ENCODE measurements at regions not wholly inside any gene's neighbourhood (a gene's known extent, or its start where the extent isn't known, plus 50 kb on each side); places are given as distances from the start of the nearest gene placed in this dataset.

GRCh38 chr3:65028024-65028423 is 340.2 kb upstream of the ADAMTS9 start:
- DNase-seq (ENCODE audit: extremely low spot score) = no peak
- ChIA-PET CTCF (no interaction called here), POLR2A (no interaction called here)
- TF ChIP-seq FOXK2 (IDR thresholded peaks at IDR 0.05) (no peak), L3MBTL2 (conservative IDR thresholded peaks at IDR 0.05) (no peak), BHLHE40 (IDR thresholded peaks at IDR 0.05; ENCODE audit: borderline replicate concordance) (no peak), PKNOX1 (IDR thresholded peaks at IDR 0.05) (no peak), ZNF384 (IDR thresholded peaks at IDR 0.05) (no peak), NFRKB (IDR thresholded peaks at IDR 0.05) (no peak), SUZ12 (IDR thresholded peaks at IDR 0.05) (no peak), ARNT (IDR thresholded peaks at IDR 0.05) (no peak), FOXM1 (IDR thresholded peaks at IDR 0.05; ENCODE audit: borderline replicate concordance) (no peak), LEF1 (IDR thresholded peaks at IDR 0.05; ENCODE audit: borderline replicate concordance) (no peak), TARDBP (IDR thresholded peaks at IDR 0.05) (no peak), HDGF (IDR thresholded peaks at IDR 0.05; ENCODE audit: borderline replicate concordance) (no peak), CTBP1 (IDR thresholded peaks at IDR 0.05; ENCODE audit: borderline replicate concordance) (no peak), SP1 (IDR thresholded peaks at IDR 0.05) (no peak), ELF4 (IDR thresholded peaks at IDR 0.05) (no peak)

- ChIA-PET CTCF (no interaction called here), POLR2A (no interaction called here)
- TF ChIP-seq HDGF (IDR thresholded peaks at IDR 0.05; ENCODE audit: borderline replicate concordance) (no peak), SUZ12 (IDR thresholded peaks at IDR 0.05) (no peak), ARNT (IDR thresholded peaks at IDR 0.05) (no peak), NFRKB (IDR thresholded peaks at IDR 0.05) (no peak), BHLHE40 (IDR thresholded peaks at IDR 0.05; ENCODE audit: borderline replicate concordance) (no peak), FOXM1 (IDR thresholded peaks at IDR 0.05; ENCODE audit: borderline replicate concordance) (no peak), ZNF384 (IDR thresholded peaks at IDR 0.05) (no peak), SP1 (IDR thresholded peaks at IDR 0.05) (no peak), FOXA1 (IDR thresholded peaks at IDR 0.05) (no peak), PKNOX1 (IDR thresholded peaks at IDR 0.05) (no peak), FOXK2 (IDR thresholded peaks at IDR 0.05) (no peak)
- no peak for DNase-seq (ENCODE audit: extremely low spot score)
Observed at GRCh38 chr3:65027335-65027734, 339.5 kb upstream of the ADAMTS9 start.

GRCh38 chr3:65026151-65026550 is 338.4 kb upstream of the ADAMTS9 start:
- CTCF ChIA-PET = no interaction called here
- POLR2A ChIA-PET = no interaction called here
- DNase-seq (ENCODE audit: extremely low spot score) = no peak
- TF ChIP-seq LEF1 (IDR thresholded peaks at IDR 0.05; ENCODE audit: borderline replicate concordance) = no peak
- TF ChIP-seq SP1 (IDR thresholded peaks at IDR 0.05) = no peak
- TF ChIP-seq FOXM1 (IDR thresholded peaks at IDR 0.05; ENCODE audit: borderline replicate concordance) = no peak
- no peak for TF ChIP-seq ELF4 (IDR thresholded peaks at IDR 0.05)
- no peak for TF ChIP-seq SUZ12 (IDR thresholded peaks at IDR 0.05)
- TF ChIP-seq HDGF (IDR thresholded peaks at IDR 0.05; ENCODE audit: borderline replicate concordance) = no peak
- TF ChIP-seq PKNOX1 (IDR thresholded peaks at IDR 0.05) = no peak
- no peak for TF ChIP-seq BHLHE40 (IDR thresholded peaks at IDR 0.05; ENCODE audit: borderline replicate concordance)
- no peak for TF ChIP-seq ARNT (IDR thresholded peaks at IDR 0.05)
- no peak for TF ChIP-seq NFRKB (IDR thresholded peaks at IDR 0.05)
- no peak for TF ChIP-seq TARDBP (IDR thresholded peaks at IDR 0.05)
- no peak for TF ChIP-seq FOXA1 (IDR thresholded peaks at IDR 0.05)
- no peak for TF ChIP-seq FOXK2 (IDR thresholded peaks at IDR 0.05)
- TF ChIP-seq ZNF384 (IDR thresholded peaks at IDR 0.05) = no peak
- no peak for TF ChIP-seq CTBP1 (IDR thresholded peaks at IDR 0.05; ENCODE audit: borderline replicate concordance)
- TF ChIP-seq L3MBTL2 (conservative IDR thresholded peaks at IDR 0.05) = no peak

- DNase-seq (ENCODE audit: extremely low spot score) = no peak
- TF ChIP-seq L3MBTL2 (conservative IDR thresholded peaks at IDR 0.05) = no peak
- TF ChIP-seq PKNOX1 (IDR thresholded peaks at IDR 0.05) = no peak
- TF ChIP-seq BHLHE40 (IDR thresholded peaks at IDR 0.05; ENCODE audit: borderline replicate concordance) = no peak
- TF ChIP-seq ZNF384 (IDR thresholded peaks at IDR 0.05) = no peak
- TF ChIP-seq SP1 (IDR thresholded peaks at IDR 0.05) = no peak
- no peak for TF ChIP-seq ARNT (IDR thresholded peaks at IDR 0.05)
- no peak for TF ChIP-seq CTBP1 (IDR thresholded peaks at IDR 0.05; ENCODE audit: borderline replicate concordance)
- no peak for TF ChIP-seq FOXM1 (IDR thresholded peaks at IDR 0.05; ENCODE audit: borderline replicate concordance)
- no peak for TF ChIP-seq SUZ12 (IDR thresholded peaks at IDR 0.05)
- no peak for TF ChIP-seq ELF4 (IDR thresholded peaks at IDR 0.05)
- no peak for TF ChIP-seq LEF1 (IDR thresholded peaks at IDR 0.05; ENCODE audit: borderline replicate concordance)
- no peak for TF ChIP-seq FOXK2 (IDR thresholded peaks at IDR 0.05)
- TF ChIP-seq FOXA1 (IDR thresholded peaks at IDR 0.05) = no peak
- TF ChIP-seq HDGF (IDR thresholded peaks at IDR 0.05; ENCODE audit: borderline replicate concordance) = no peak
- no peak for TF ChIP-seq NFRKB (IDR thresholded peaks at IDR 0.05)
- no peak for TF ChIP-seq TARDBP (IDR thresholded peaks at IDR 0.05)
- POLR2A ChIA-PET = no interaction called here
- CTCF ChIA-PET = no interaction called here
Observed at GRCh38 chr3:65024148-65024547, 336.3 kb upstream of the ADAMTS9 start.

DNA sequence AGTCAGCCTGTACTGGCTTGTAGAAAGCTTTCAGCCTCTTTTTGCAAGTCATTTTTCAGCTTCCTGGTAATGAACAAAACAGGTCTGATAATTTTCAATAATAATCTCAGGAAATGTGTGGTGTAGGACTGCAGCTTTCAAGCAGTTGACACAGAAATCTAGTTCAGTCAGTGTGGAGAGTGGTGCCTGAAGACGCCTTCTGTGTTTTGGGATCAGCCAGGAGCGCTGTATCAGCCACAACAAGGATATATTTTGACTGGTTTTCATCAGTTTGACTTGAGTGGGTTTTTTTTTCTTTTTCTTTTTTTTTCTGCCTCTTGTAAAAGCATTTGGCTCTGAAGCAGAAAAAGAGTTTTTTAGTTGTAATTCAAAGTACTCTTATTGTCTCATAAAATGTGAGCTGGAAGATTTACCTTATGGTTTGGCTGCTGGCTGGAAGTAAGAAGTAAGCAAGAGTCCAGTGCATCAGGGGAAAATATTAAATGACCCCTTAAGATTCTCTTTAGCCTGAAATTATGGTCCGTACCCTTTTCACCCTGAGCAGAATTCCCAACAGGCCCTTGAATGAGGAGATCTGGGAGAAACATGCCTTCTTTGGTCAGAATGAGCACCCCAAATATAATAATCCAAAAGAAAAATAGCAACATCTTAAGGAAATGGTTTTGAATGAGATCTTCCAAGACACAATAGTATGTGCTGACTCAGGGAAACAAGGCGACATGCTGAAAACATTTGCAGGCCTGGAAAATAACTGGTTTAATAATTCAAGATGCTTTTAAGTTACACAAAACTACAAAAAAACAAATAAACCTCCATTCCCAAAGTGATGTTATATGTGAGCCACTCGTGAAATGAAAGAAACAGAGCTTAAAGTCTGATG is 332.7 kb upstream of the ADAMTS9 start:
- ChIA-PET CTCF (no interaction called here), POLR2A (no interaction called here)
- no peak for TF ChIP-seq LEF1 (IDR thresholded peaks at IDR 0.05; ENCODE audit: borderline replicate concordance)
- TF ChIP-seq PKNOX1 (IDR thresholded peaks at IDR 0.05) = no peak
- no peak for TF ChIP-seq ELF4 (IDR thresholded peaks at IDR 0.05)
- no peak for TF ChIP-seq SUZ12 (IDR thresholded peaks at IDR 0.05)
- TF ChIP-seq ZNF384 (IDR thresholded peaks at IDR 0.05) = no peak
- TF ChIP-seq BHLHE40 (IDR thresholded peaks at IDR 0.05; ENCODE audit: borderline replicate concordance) = no peak
- TF ChIP-seq L3MBTL2 (conservative IDR thresholded peaks at IDR 0.05) = no peak
- TF ChIP-seq FOXM1 (IDR thresholded peaks at IDR 0.05; ENCODE audit: borderline replicate concordance) = no peak
- TF ChIP-seq CTBP1 (IDR thresholded peaks at IDR 0.05; ENCODE audit: borderline replicate concordance) = no peak
- no peak for TF ChIP-seq FOXA1 (IDR thresholded peaks at IDR 0.05)
- no peak for TF ChIP-seq SP1 (IDR thresholded peaks at IDR 0.05)
- no peak for TF ChIP-seq NFRKB (IDR thresholded peaks at IDR 0.05)
- no peak for TF ChIP-seq HDGF (IDR thresholded peaks at IDR 0.05; ENCODE audit: borderline replicate concordance)
- no peak for TF ChIP-seq FOXK2 (IDR thresholded peaks at IDR 0.05)
- TF ChIP-seq ARNT (IDR thresholded peaks at IDR 0.05) = no peak
- TF ChIP-seq TARDBP (IDR thresholded peaks at IDR 0.05) = no peak
- no peak for DNase-seq (ENCODE audit: extremely low spot score)

Measured in HEK293T (cell line).